ENCODE measurements at regions not wholly inside any gene's neighbourhood (a gene's known extent, or its start where the extent isn't known, plus 50 kb on each side); places are given as distances from the start of the nearest gene placed in this dataset.

GRCh38 chr17:59470624-59471297, 94.6 kb upstream of the DHX40 start:
- no peaks in the 10 kb centered on the region for H3K9me3 ChIP-seq (ENCODE audit: control insufficient read depth, insufficient read depth, low read length)
- no peak for DNase-seq (ENCODE audit: low read depth in 4 of 6, low spot score in 6 of 6)
- no peak overlapping the region for H3K4me3 ChIP-seq (ENCODE audit: low read depth, low read length)
- no peaks in the 10 kb centered on the region for H3K4me1 ChIP-seq (ENCODE audit: control insufficient read depth, insufficient read depth, low read length)
- no peak overlapping the region for H3K27ac ChIP-seq (ENCODE audit: low read depth, low read length)
- no peaks in the 10 kb centered on the region for H3K27me3 ChIP-seq (ENCODE audit: control insufficient read depth, insufficient read depth, low read length)
- H3K36me3 ChIP-seq (ENCODE audit: control insufficient read depth, insufficient read depth, low read length) = no peaks in the 10 kb centered on the region
- 94% methylated on average over 3 of the region's 6 CpGs for WGBS (ENCODE audit: insufficient coverage)

DNA sequence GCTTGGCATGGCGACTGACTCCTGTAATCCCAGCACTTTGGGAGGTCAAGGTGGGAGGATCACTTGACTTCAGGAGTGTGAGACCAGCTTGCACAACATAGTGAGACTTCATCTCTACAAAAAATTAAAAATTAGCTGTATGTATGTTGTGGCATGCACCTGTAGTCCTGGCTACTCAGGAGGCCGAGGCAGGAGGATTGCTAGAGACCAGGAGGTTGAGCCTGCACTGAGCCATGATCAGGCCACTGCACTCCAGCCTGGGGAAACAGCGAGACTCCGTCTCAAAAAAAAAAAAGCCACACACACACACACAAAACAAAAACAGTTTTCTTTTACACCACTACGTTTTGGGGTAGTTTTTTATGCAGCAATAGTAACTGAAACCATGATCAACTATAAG, 89.0 kb upstream of the DHX40 start:
- no peaks in the 10 kb centered on the region for H3K4me1 ChIP-seq (ENCODE audit: control insufficient read depth, insufficient read depth, low read length)
- 100% methylated on average over 1 of the region's 5 CpGs for WGBS (ENCODE audit: insufficient coverage)
- H3K27me3 ChIP-seq (ENCODE audit: control insufficient read depth, insufficient read depth, low read length) = no peaks in the 10 kb centered on the region
- DNase-seq (ENCODE audit: low read depth in 4 of 6, low spot score in 6 of 6) = no peak
- no peak overlapping the region for H3K4me3 ChIP-seq (ENCODE audit: low read depth, low read length)
- H3K36me3 ChIP-seq (ENCODE audit: control insufficient read depth, insufficient read depth, low read length) = no peaks in the 10 kb centered on the region
- H3K27ac ChIP-seq (ENCODE audit: low read depth, low read length) = no peak overlapping the region
- H3K9me3 ChIP-seq (ENCODE audit: control insufficient read depth, insufficient read depth, low read length) = no peaks in the 10 kb centered on the region

DNA sequence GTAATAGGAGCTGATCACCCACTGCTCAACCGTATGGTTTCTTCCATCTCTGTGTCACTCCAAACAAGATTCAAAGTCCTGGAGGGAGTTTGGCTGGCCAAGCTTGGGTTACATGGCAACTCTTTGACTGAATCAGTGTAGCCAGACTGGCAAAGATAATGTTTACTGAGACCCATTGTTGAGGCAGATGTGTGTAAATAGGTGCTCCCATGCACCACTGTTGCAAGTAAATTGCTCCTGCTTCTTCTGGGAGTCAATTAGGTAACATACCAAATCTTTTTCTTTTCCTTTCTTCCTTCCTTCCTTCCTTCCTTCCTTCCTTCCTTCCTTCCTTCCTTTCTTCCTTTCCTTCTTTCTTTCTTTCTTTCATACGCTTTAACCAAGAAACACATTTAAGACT, 86.3 kb upstream of the DHX40 start:
- Histone ChIP-seq H3K4me3 (ENCODE audit: low read depth, low read length) (no peak overlapping the region), H3K27ac (ENCODE audit: low read depth, low read length) (no peak overlapping the region), H3K4me1 (ENCODE audit: control insufficient read depth, insufficient read depth, low read length) (no peaks in the 10 kb centered on the region), H3K27me3 (ENCODE audit: control insufficient read depth, insufficient read depth, low read length) (no peaks in the 10 kb centered on the region), H3K36me3 (ENCODE audit: control insufficient read depth, insufficient read depth, low read length) (no peaks in the 10 kb centered on the region), H3K9me3 (ENCODE audit: control insufficient read depth, insufficient read depth, low read length) (no peaks in the 10 kb centered on the region)
- WGBS (ENCODE audit: insufficient coverage) = no CpG with 5 or more reads among the region's 2 CpGs
- no peak for DNase-seq (ENCODE audit: low read depth in 4 of 6, low spot score in 6 of 6)

DNA sequence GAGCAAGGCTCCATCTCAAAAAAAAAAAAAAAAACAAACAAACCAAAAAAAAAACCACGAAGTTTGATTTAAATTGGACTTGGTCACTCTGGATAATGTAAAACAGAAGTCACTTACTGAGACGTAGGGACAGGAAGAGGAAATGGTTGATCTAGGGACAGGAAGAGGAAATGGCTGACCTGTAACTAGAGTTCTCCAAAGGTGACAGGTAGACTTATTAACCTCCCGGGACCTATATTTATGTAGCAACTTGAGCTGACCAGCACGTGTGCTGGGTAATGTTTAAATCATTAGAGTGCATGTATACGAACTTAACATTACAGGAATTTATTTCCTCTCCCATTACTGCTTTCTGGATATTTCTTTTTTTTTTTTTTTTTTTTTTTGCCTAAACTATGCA, 81.5 kb upstream of the DHX40 start:
- no peaks in the 10 kb centered on the region for H3K36me3 ChIP-seq (ENCODE audit: control insufficient read depth, insufficient read depth, low read length)
- no peak overlapping the region for H3K4me3 ChIP-seq (ENCODE audit: low read depth, low read length)
- DNase-seq (ENCODE audit: low read depth in 4 of 6, low spot score in 6 of 6) = no peak
- H3K27me3 ChIP-seq (ENCODE audit: control insufficient read depth, insufficient read depth, low read length) = no peaks in the 10 kb centered on the region
- H3K9me3 ChIP-seq (ENCODE audit: control insufficient read depth, insufficient read depth, low read length) = no peaks in the 10 kb centered on the region
- WGBS (ENCODE audit: insufficient coverage) = 90% methylated on average over 1 of the region's 5 CpGs
- H3K4me1 ChIP-seq (ENCODE audit: control insufficient read depth, insufficient read depth, low read length) = no peaks in the 10 kb centered on the region
- H3K27ac ChIP-seq (ENCODE audit: low read depth, low read length) = no peak overlapping the region

GRCh38 chr17:59485015-59485414, 80.4 kb upstream of the DHX40 start:
- Histone ChIP-seq H3K9me3 (ENCODE audit: control insufficient read depth, insufficient read depth, low read length) (no peaks in the 10 kb centered on the region), H3K27ac (ENCODE audit: low read depth, low read length) (no peak overlapping the region), H3K27me3 (ENCODE audit: control insufficient read depth, insufficient read depth, low read length) (no peaks in the 10 kb centered on the region), H3K4me1 (ENCODE audit: control insufficient read depth, insufficient read depth, low read length) (no peaks in the 10 kb centered on the region), H3K36me3 (ENCODE audit: control insufficient read depth, insufficient read depth, low read length) (no peaks in the 10 kb centered on the region), H3K4me3 (ENCODE audit: low read depth, low read length) (no peak overlapping the region)
- WGBS (ENCODE audit: insufficient coverage) = no CpG with 5 or more reads among the region's 3 CpGs
- DNase-seq (ENCODE audit: low read depth in 4 of 6, low spot score in 6 of 6) = no peak

DNA sequence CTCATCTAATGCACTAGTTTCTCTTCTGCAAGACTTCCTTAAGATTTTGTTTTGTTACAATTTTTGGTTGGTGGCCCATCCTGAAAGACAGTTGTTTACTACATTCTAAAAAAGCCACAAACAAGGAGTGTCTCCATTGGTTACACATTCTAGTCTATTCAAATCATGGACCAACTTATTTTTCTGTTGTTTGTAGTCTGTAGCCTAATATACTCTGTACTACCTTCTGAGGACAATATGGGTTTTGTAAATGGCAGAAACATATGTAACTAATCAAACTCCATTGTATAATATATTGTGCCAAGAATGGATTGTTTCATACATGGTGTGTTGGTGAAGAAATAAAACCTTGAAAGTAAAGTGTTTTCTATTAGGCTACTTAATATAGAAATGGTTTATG, 79.5 kb upstream of the DHX40 start:
- H3K27ac ChIP-seq (ENCODE audit: low read depth, low read length) = no peak overlapping the region
- H3K4me3 ChIP-seq (ENCODE audit: low read depth, low read length) = no peak overlapping the region
- no peak for DNase-seq (ENCODE audit: low read depth in 4 of 6, low spot score in 6 of 6)
- H3K4me1 ChIP-seq (ENCODE audit: control insufficient read depth, insufficient read depth, low read length) = no peaks in the 10 kb centered on the region
- H3K36me3 ChIP-seq (ENCODE audit: control insufficient read depth, insufficient read depth, low read length) = no peaks in the 10 kb centered on the region
- H3K27me3 ChIP-seq (ENCODE audit: control insufficient read depth, insufficient read depth, low read length) = no peaks in the 10 kb centered on the region
- H3K9me3 ChIP-seq (ENCODE audit: control insufficient read depth, insufficient read depth, low read length) = no peaks in the 10 kb centered on the region

DNA sequence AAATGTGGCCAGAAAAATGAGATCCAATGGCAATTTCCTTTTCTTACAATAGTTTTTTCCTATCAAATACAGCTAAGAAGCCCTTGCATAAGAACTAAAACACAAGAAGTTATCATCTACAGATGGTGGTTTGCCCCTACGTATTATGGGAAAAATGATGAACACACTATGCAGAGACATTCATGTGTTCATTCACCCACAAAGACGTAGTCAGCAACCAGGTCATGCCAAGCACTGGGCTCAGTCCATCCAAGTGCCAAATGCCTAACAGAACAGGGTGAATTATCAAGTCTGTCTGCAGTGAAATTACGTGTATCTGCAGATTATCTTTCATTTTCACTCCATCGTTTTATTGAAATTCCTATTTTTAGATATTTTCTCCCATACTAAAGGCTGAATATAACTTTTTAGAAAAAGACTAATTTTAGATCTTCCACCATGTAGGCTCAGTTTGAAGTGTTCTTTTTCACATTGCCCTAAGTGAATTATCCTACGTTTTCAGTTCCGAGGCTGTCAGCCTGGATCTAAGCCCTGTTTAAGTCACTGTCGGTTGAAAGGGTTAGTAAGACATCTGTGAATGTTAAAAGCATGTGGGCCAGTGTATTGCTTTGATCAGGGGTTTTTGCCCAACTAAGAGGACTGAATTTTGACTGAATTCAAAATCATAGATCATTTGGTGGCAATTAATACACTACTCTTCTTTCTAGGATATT, 78.1 kb upstream of the DHX40 start:
- H3K9me3 ChIP-seq (ENCODE audit: control insufficient read depth, insufficient read depth, low read length) = no peaks in the 10 kb centered on the region
- no peaks in the 10 kb centered on the region for H3K4me1 ChIP-seq (ENCODE audit: control insufficient read depth, insufficient read depth, low read length)
- H3K36me3 ChIP-seq (ENCODE audit: control insufficient read depth, insufficient read depth, low read length) = no peaks in the 10 kb centered on the region
- no peak overlapping the region for H3K4me3 ChIP-seq (ENCODE audit: low read depth, low read length)
- H3K27me3 ChIP-seq (ENCODE audit: control insufficient read depth, insufficient read depth, low read length) = no peaks in the 10 kb centered on the region
- H3K27ac ChIP-seq (ENCODE audit: low read depth, low read length) = no peak overlapping the region
- peak in 1 of 6 donors; percentile 40 for DNase-seq (ENCODE audit: low read depth in 4 of 6, low spot score in 6 of 6)
- 50% methylated on average over 1 of the region's 7 CpGs for WGBS (ENCODE audit: insufficient coverage)

- H3K4me3 ChIP-seq (ENCODE audit: low read depth, low read length) = no peak overlapping the region
- H3K4me1 ChIP-seq (ENCODE audit: control insufficient read depth, insufficient read depth, low read length) = no peaks in the 10 kb centered on the region
Measured at GRCh38 chr17:59488805-59489204, 76.6 kb upstream of the DHX40 start.

DNA sequence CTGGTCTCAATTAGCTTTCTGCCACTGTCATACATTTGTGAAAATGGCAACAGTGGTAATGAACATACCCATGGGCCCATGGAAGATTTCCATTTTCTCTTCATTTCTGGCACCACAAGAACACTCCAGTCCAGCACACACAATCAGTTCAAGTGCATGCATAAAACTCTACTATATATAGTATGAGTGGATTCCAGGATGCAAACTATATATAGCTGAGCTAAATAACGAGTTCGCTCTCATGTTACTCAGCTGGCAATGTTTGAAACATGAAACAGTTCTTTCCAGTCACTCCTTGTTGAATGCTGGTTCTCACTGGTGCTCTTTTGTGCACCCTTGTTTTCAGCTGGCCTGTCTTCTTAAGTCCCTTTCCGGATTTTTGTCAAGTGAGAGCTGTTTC, 75.2 kb upstream of the DHX40 start:
- peak in 1 of 6 donors; percentile 76 for DNase-seq (ENCODE audit: low read depth in 4 of 6, low spot score in 6 of 6)
- no peak overlapping the region for H3K27ac ChIP-seq (ENCODE audit: low read depth, low read length)
- 85% methylated on average over 2 of the region's 3 CpGs for WGBS (ENCODE audit: insufficient coverage)

More at GRCh38 chr17:59488805-59489204, 76.6 kb upstream of the DHX40 start:
- WGBS (ENCODE audit: insufficient coverage) = 100% methylated on average over 3 of the region's 5 CpGs
- H3K9me3 ChIP-seq (ENCODE audit: control insufficient read depth, insufficient read depth, low read length) = no peaks in the 10 kb centered on the region
- no peak overlapping the region for H3K27ac ChIP-seq (ENCODE audit: low read depth, low read length)
- no peaks in the 10 kb centered on the region for H3K36me3 ChIP-seq (ENCODE audit: control insufficient read depth, insufficient read depth, low read length)
- DNase-seq (ENCODE audit: low read depth in 4 of 6, low spot score in 6 of 6) = no peak
- no peaks in the 10 kb centered on the region for H3K27me3 ChIP-seq (ENCODE audit: control insufficient read depth, insufficient read depth, low read length)

More for the DNA sequence above, 75.2 kb upstream of the DHX40 start:
- Histone ChIP-seq H3K9me3 (ENCODE audit: control insufficient read depth, insufficient read depth, low read length) (no peaks in the 10 kb centered on the region), H3K4me3 (ENCODE audit: low read depth, low read length) (no peak overlapping the region), H3K27me3 (ENCODE audit: control insufficient read depth, insufficient read depth, low read length) (no peaks in the 10 kb centered on the region), H3K4me1 (ENCODE audit: control insufficient read depth, insufficient read depth, low read length) (no peaks in the 10 kb centered on the region), H3K36me3 (ENCODE audit: control insufficient read depth, insufficient read depth, low read length) (no peaks in the 10 kb centered on the region)

Data from spinal cord (tissue), 9 donors.